Hepatocyte (in vitro differentiated cells): ENCODE measurements at regions not wholly inside any gene's neighbourhood (a gene's known extent, or its start where the extent isn't known, plus 50 kb on each side); places are given as distances from the start of the nearest gene placed in this dataset.

Source experiments
- DNase-seq: peaks from one replicate; pipeline ENCODE4 v3.0.0-alpha.2; 2016; ENCODE audit warnings: low spot score
- H2AFZ ChIP-seq: fragments of 200-600 bp; sonication (generic); 2 replicates; pipeline ENCODE4 v1.6.0; 2016; ENCODE audit warnings: antibody characterized with exemption, mild to moderate bottlenecking
- H3K27ac ChIP-seq: fragments of 200-600 bp; sonication (generic); 2 replicates; pipeline ENCODE4 v1.5.1; 2016; ENCODE audit warnings: mild to moderate bottlenecking
- H3K27me3 ChIP-seq: fragments of 200-600 bp; sonication (generic); 2 replicates; pipeline ENCODE4 v1.6.1; 2016
- H3K36me3 ChIP-seq: fragments of 200-600 bp; sonication (generic); replicated peaks from 2 replicates; pipeline ENCODE4 v1.5.1; 2016; ENCODE audit warnings: low read depth; ENCODE audit not compliant: insufficient read depth
- H3K4me1 ChIP-seq: fragments of 200-600 bp; sonication (generic); 2 replicates; pipeline ENCODE4 v1.5.1; 2016; ENCODE audit warnings: mild to moderate bottlenecking, moderate library complexity; ENCODE audit not compliant: insufficient read depth
- H3K4me2 ChIP-seq: fragments of 200-600 bp; sonication (generic); 2 replicates; pipeline ENCODE4 v1.6.0; 2016
- H3K4me3 ChIP-seq: fragments of 200-600 bp; sonication (generic); 2 replicates; pipeline ENCODE4 v1.5.1; 2016; ENCODE audit warnings: mild to moderate bottlenecking
- H3K79me2 ChIP-seq: fragments of 200-600 bp; sonication (generic); 2 replicates; pipeline ENCODE4 v1.6.0; 2017; ENCODE audit warnings: mild to moderate bottlenecking
- H3K9me2 ChIP-seq: fragments of 200-600 bp; sonication (generic); replicated peaks from 2 replicates; pipeline ENCODE4 v1.6.0; 2017; ENCODE audit warnings: mild to moderate bottlenecking; ENCODE audit not compliant: insufficient read depth
- H3K9me3 ChIP-seq: fragments of 200-600 bp; sonication (generic); 2 replicates; pipeline ENCODE4 v1.5.1; 2016; ENCODE audit warnings: low read depth, mild to moderate bottlenecking
- H4K20me1 ChIP-seq: fragments of 200-600 bp; sonication (generic); 2 replicates; pipeline ENCODE4 v1.6.0; 2016; ENCODE audit warnings: mild to moderate bottlenecking; ENCODE audit not compliant: insufficient read depth, poor library complexity, severe bottlenecking
- EZH2 ChIP-seq: fragments of 200-600 bp; sonication (generic); IDR thresholded peaks from 2 replicates; pipeline ENCODE4 v1.6.1; 2016; ENCODE audit warnings: antibody characterized with exemption, mild to moderate bottlenecking, borderline replicate concordance
- EZH2phosphoT487 ChIP-seq: fragments of 200-600 bp; sonication (generic); IDR thresholded peaks from one replicate; pipeline ENCODE4 v1.6.1; 2018; ENCODE audit warnings: antibody characterized with exemption, mild to moderate bottlenecking, low read depth, moderate library complexity; ENCODE audit not compliant: unreplicated experiment, severe bottlenecking
- WGBS: methylation state at CpG from one replicate; pipeline ENCODE4 v1.1.6; 2016; ENCODE audit warnings: low lambda C conversion rate; ENCODE audit errors: missing lambda C conversion rate; 5-methylcytosine and 5-hydroxymethylcytosine counted together
- TF ChIP-seq, protein P1 (sequence below): fragments of 200-600 bp; sonication (generic); IDR thresholded peaks from 2 replicates; pipeline ENCODE4 v1.5.1; 2016; ENCODE audit warnings: antibody characterized with exemption, mild to moderate bottlenecking; ENCODE audit not compliant: poor library complexity

DNA sequence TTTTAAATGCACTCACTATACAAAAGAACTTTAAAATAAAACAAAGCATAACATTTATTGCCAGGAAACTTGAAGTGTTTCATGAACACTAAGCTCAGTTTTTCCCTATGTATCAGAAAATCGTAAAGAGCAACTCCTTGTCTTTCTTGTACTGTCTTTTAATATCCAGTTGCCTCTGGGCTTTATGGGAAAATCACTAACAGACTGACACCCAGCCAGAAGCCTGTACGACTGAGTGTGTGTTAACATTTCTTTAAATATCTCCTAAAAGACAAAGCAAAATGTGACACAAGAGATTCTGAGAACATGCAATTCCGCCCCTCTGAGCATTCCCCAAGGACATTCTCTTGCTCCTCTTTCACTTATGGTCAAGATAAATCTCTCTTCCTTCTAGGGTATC, 347.5 kb upstream of the DPYD start:
- H3K9me2 ChIP-seq, result no peaks in the 10 kb centered on the region
- no peaks in the 10 kb centered on the region for H3K9me3 ChIP-seq
- H3K4me1 ChIP-seq, result no peaks in the 10 kb centered on the region
- no peak overlapping the region for H3K27ac ChIP-seq
- H2AFZ ChIP-seq, result no peak overlapping the region
- no peaks in the 10 kb centered on the region for H4K20me1 ChIP-seq
- H3K36me3 ChIP-seq, result no peaks in the 10 kb centered on the region
- H3K79me2 ChIP-seq, result no peaks in the 10 kb centered on the region
- no peak overlapping the region for H3K4me3 ChIP-seq
- H3K27me3 ChIP-seq, result no peaks in the 10 kb centered on the region
- H3K4me2 ChIP-seq, result no peak overlapping the region
- WGBS, result 71% methylated on average over 3 of the region's 3 CpGs
- TF ChIP-seq EZH2 (no peak), EZH2phosphoT487 (no peak)
- TF ChIP-seq, protein P1, sequence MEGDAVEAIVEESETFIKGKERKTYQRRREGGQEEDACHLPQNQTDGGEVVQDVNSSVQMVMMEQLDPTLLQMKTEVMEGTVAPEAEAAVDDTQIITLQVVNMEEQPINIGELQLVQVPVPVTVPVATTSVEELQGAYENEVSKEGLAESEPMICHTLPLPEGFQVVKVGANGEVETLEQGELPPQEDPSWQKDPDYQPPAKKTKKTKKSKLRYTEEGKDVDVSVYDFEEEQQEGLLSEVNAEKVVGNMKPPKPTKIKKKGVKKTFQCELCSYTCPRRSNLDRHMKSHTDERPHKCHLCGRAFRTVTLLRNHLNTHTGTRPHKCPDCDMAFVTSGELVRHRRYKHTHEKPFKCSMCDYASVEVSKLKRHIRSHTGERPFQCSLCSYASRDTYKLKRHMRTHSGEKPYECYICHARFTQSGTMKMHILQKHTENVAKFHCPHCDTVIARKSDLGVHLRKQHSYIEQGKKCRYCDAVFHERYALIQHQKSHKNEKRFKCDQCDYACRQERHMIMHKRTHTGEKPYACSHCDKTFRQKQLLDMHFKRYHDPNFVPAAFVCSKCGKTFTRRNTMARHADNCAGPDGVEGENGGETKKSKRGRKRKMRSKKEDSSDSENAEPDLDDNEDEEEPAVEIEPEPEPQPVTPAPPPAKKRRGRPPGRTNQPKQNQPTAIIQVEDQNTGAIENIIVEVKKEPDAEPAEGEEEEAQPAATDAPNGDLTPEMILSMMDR, result no peak
- no peak for DNase-seq

DNA sequence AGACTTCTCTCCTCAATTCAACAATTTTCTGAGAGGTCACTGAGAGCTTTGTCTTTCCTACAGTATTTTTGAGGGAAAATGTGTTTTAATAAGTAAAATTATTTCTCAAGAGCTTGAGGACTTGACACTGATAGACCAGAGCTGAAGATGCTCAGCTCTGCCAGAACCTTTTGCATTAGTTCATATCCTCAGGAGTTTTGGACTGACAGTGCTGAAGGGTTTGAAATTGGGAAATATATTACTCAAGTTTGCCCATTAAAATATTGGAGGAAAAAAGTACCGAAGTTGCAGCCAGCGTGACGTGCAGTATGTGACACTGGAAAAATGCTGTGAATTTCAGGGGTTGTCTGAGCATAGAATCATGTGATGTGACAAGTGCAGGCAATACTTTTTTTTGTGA, 346.6 kb upstream of the DPYD start:
- WGBS, result 93% methylated on average over 3 of the region's 3 CpGs
- Histone ChIP-seq H3K4me1 (no peaks in the 10 kb centered on the region), H3K4me3 (no peak overlapping the region), H3K4me2 (no peak overlapping the region), H2AFZ (no peak overlapping the region), H3K9me3 (no peaks in the 10 kb centered on the region), H3K27me3 (no peaks in the 10 kb centered on the region), H3K36me3 (no peaks in the 10 kb centered on the region), H4K20me1 (no peaks in the 10 kb centered on the region), H3K9me2 (no peaks in the 10 kb centered on the region), H3K79me2 (no peaks in the 10 kb centered on the region), H3K27ac (no peak overlapping the region)
- no peak for DNase-seq
- TF ChIP-seq EZH2phosphoT487, result no peak
- TF ChIP-seq, protein P1, result no peak
- TF ChIP-seq EZH2, result no peak

DNA sequence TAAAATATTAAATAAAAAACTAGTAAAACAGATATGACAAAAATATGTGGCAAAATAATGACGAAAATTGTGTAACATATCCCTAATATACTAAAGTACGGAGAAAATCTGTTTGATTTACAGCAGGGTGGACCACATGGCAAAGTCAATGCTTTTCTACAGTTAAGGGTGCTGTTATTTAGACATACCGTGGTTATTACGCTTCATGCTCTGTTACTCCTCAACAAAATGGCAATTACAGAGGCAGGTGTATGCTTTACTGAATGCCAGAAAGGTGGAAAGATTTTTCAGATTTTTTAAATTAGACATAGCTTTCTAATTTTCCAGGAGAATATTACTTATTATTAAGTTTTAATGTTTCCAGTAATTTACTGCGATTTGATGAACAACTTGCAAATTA, 343.9 kb upstream of the DPYD start:
- Histone ChIP-seq H3K27me3 (no peaks in the 10 kb centered on the region), H4K20me1 (no peaks in the 10 kb centered on the region), H3K36me3 (no peaks in the 10 kb centered on the region), H2AFZ (no peak overlapping the region), H3K79me2 (no peaks in the 10 kb centered on the region), H3K4me3 (no peak overlapping the region), H3K9me2 (no peaks in the 10 kb centered on the region), H3K27ac (no peak overlapping the region), H3K4me1 (no peaks in the 10 kb centered on the region), H3K9me3 (no peaks in the 10 kb centered on the region), H3K4me2 (no peak overlapping the region)
- TF ChIP-seq EZH2 (no peak), EZH2phosphoT487 (no peak)
- TF ChIP-seq, protein P1, result no peak
- 95% methylated on average over 5 of the region's 5 CpGs for WGBS
- DNase-seq, result no peak

DNA sequence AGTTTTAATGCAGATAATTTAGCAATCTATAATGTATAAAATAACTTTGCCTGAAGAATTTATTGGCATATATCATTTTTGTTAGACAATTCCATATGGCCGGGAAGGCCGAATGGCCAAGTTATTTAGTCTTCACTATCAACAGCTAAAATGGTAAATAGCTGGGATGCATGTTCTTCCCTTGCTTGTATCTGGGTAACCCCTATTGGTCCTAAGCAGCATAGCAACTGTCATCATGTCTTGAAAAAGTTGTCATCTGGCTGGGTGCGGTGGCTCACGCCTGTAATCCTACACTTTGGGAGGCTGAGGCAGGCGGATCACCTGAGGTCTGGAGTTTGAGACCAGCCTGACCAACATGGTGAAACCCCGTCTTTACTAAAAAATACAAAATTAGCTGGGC, 340.0 kb upstream of the DPYD start:
- H3K9me2 ChIP-seq, result no peaks in the 10 kb centered on the region
- no peaks in the 10 kb centered on the region for H3K4me1 ChIP-seq
- H2AFZ ChIP-seq, result no peak overlapping the region
- no peak overlapping the region for H3K27ac ChIP-seq
- WGBS, result 89% methylated on average over 6 of the region's 6 CpGs
- no peaks in the 10 kb centered on the region for H3K27me3 ChIP-seq
- no peak overlapping the region for H3K4me3 ChIP-seq
- H3K9me3 ChIP-seq, result no peaks in the 10 kb centered on the region
- H3K4me2 ChIP-seq, result no peak overlapping the region
- no peaks in the 10 kb centered on the region for H3K79me2 ChIP-seq
- no peaks in the 10 kb centered on the region for H3K36me3 ChIP-seq
- no peaks in the 10 kb centered on the region for H4K20me1 ChIP-seq
- TF ChIP-seq EZH2 (no peak), EZH2phosphoT487 (no peak)
- TF ChIP-seq, protein P1, result no peak
- no peak for DNase-seq
